Transverse colon (tissue), 4 donors: ENCODE measurements at regions not wholly inside any gene's neighbourhood (a gene's known extent, or its start where the extent isn't known, plus 50 kb on each side); places are given as distances from the start of the nearest gene placed in this dataset.

Source experiments
- EP300 ChIP-seq: sonication (generic); formaldehyde crosslinking; IDR thresholded peaks from one replicate; pipeline ENCODE4 v1.6.1; 2017; ENCODE audit warnings: antibody characterized with exemption, low read depth
- POLR2A ChIP-seq: fragments of 450-650 bp; IDR thresholded peaks from one replicate; pipeline ENCODE4 v1.6.1; 2016; ENCODE audit warnings: antibody characterized with exemption, mild to moderate bottlenecking, moderate library complexity
- POLR2AphosphoS5 ChIP-seq, 3 donors: sonication (generic); formaldehyde crosslinking; IDR thresholded peaks; one replicate each; pipeline ENCODE4 v1.6.1; 2016; ENCODE audit warnings: antibody characterized with exemption in 3 of 3
- TF ChIP-seq, protein P1 (sequence below), 5 experiments: fragments of 200-600 bp in 3 of 5; fragments of 450-650 bp in 2 of 5; sonication (generic) in 3 of 5; IDR thresholded peaks; 1 replicate in 2 of 5; 2 replicates in 3 of 5; pipeline ENCODE4 v1.5.1; 2016 to 2017; ENCODE audit warnings: antibody characterized with exemption in 5 of 5, inconsistent platforms in 3 of 5, mild to moderate bottlenecking in 2 of 5, moderate library complexity in 1 of 5

DNA sequence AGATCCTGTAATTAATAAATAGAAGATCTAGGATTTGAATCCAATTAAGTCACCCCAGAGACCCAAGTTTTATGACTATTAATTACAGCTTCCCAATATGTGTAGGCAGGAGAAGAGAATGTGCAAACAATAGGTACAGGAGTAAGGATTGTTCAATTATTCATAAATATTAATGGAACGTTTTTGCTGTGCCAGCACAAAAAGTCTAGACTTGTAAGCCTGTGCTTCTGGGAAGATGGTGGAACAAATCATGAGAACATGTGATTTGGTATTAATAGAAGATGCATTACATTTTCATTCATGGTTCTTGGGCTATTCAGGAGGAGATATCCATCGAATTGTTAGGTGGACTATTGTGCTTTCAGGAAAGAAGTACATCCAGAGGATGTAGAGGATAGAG is 1240.9 kb downstream of the STIM2 start:
- TF ChIP-seq, protein P1, sequence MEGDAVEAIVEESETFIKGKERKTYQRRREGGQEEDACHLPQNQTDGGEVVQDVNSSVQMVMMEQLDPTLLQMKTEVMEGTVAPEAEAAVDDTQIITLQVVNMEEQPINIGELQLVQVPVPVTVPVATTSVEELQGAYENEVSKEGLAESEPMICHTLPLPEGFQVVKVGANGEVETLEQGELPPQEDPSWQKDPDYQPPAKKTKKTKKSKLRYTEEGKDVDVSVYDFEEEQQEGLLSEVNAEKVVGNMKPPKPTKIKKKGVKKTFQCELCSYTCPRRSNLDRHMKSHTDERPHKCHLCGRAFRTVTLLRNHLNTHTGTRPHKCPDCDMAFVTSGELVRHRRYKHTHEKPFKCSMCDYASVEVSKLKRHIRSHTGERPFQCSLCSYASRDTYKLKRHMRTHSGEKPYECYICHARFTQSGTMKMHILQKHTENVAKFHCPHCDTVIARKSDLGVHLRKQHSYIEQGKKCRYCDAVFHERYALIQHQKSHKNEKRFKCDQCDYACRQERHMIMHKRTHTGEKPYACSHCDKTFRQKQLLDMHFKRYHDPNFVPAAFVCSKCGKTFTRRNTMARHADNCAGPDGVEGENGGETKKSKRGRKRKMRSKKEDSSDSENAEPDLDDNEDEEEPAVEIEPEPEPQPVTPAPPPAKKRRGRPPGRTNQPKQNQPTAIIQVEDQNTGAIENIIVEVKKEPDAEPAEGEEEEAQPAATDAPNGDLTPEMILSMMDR (IDR thresholded peaks at IDR 0.05), result no peak
- TF ChIP-seq POLR2AphosphoS5 (IDR thresholded peaks at IDR 0.05) (no peak), POLR2A (no peak), EP300 (no peak)
